ENCODE measurements at regions not wholly inside any gene's neighbourhood (a gene's known extent, or its start where the extent isn't known, plus 50 kb on each side); places are given as distances from the start of the nearest gene placed in this dataset.

DNA sequence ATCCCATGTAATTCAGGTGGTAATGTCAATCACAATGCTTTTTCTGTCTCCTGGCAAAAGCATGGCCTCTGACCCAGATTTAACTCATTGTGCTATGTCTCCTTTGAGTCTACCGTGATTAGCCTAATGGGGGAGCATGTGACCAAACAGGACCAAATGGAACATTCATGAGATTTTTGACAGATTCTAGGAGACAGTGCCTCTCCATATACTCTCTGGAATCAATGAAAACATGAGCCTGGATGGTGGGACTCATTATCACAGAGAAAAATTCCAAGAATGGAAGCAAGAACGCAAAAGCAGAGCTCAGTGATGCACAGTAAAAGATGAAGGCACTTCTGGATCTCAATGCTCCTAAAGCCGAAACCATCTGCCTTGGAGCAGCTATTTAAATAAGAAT, 307.9 kb upstream of the MON1B start:
- TF ChIP-seq, protein P1, sequence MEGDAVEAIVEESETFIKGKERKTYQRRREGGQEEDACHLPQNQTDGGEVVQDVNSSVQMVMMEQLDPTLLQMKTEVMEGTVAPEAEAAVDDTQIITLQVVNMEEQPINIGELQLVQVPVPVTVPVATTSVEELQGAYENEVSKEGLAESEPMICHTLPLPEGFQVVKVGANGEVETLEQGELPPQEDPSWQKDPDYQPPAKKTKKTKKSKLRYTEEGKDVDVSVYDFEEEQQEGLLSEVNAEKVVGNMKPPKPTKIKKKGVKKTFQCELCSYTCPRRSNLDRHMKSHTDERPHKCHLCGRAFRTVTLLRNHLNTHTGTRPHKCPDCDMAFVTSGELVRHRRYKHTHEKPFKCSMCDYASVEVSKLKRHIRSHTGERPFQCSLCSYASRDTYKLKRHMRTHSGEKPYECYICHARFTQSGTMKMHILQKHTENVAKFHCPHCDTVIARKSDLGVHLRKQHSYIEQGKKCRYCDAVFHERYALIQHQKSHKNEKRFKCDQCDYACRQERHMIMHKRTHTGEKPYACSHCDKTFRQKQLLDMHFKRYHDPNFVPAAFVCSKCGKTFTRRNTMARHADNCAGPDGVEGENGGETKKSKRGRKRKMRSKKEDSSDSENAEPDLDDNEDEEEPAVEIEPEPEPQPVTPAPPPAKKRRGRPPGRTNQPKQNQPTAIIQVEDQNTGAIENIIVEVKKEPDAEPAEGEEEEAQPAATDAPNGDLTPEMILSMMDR (IDR thresholded peaks at IDR 0.05; ENCODE audit: control insufficient read depth, extremely low read depth, insufficient read depth), result no peak
- no peak overlapping the region for H3K4me3 ChIP-seq (ENCODE audit: low read depth, low read length)
- DNase-seq (ENCODE audit: low read depth), result no peak

DNA sequence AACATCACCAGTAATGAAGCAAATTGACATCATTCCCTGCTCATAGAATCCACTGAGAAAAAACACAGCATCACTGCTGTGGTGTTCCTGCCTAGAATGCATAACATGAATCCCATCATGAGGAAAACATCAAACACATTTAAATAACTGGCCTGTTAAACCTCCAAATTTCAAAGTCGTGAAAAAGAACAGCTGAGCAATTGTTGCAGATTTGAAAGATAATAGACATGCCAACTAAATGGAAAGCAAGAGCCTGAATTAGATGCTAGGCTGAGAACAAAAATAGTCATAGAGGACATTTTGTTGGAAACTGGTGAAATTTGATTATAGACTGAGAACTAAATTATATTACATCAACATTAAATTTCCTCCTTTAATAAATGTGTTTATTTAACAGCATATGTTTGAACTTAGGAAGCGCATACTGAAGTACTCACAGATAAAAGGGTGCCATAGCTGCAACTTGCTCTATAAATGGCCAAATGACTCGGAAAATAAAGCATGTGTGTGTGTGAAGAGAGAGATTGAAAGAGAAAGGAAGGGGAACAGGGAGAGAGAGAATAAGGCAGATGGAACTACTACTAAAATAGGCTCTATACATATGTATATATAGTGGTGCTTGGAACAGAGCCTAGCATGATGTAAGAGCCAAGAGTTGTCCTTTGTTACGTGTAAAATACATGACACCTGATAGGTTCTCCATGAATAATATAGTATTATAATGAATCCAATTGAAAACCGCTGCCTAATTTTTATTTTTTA, 305.0 kb upstream of the MON1B start:
- no peak for DNase-seq (ENCODE audit: low read depth)
- no peak overlapping the region for H3K4me3 ChIP-seq (ENCODE audit: low read depth, low read length)
- TF ChIP-seq, protein P1 (IDR thresholded peaks at IDR 0.05; ENCODE audit: control insufficient read depth, extremely low read depth, insufficient read depth), result no peak

DNA sequence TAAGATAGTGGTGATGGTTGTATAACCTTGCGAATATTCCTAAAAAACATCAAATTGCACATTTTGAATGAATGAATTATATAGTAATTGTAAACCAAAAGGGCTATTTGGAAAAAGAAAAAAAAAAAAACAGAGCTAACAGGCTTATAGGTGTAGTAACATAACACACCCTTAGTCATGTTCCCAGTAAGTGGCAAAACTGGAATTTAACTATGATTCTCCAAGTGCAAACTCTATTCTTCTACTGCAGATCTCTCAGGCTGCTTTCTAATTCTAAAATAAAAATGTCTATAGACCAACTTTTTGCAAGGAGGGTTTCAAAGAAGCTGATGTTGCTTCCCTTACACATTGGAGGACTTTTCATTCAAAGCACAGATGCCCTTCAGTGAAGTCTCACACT, 293.2 kb upstream of the MON1B start:
- no peak for DNase-seq (ENCODE audit: low read depth)
- H3K4me3 ChIP-seq (ENCODE audit: low read depth, low read length), result no peak overlapping the region
- TF ChIP-seq, protein P1 (IDR thresholded peaks at IDR 0.05; ENCODE audit: control insufficient read depth, extremely low read depth, insufficient read depth), result no peak

DNA sequence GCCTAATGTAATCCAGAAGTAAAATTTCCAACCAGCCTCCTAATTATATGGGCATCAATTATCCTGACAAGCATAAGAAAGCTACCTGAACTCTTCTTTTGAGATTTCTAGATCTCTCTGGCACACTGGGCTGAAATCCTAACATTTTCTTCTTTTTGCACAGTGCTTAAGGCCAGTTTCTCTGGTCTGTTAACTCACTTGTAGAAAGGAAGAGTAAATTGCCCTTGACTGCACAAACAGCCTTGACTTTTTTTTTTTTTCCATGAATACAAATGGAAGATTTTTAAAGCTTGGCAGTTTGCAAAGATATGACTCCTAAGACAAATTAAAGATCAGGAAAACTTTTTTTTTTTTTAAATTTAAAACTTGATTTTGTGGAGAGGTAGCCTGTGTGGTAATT, 291.2 kb upstream of the MON1B start:
- no peak for DNase-seq (ENCODE audit: low read depth)
- TF ChIP-seq, protein P1 (IDR thresholded peaks at IDR 0.05; ENCODE audit: control insufficient read depth, extremely low read depth, insufficient read depth), result no peak
- H3K4me3 ChIP-seq (ENCODE audit: low read depth, low read length), result no peak overlapping the region

DNA sequence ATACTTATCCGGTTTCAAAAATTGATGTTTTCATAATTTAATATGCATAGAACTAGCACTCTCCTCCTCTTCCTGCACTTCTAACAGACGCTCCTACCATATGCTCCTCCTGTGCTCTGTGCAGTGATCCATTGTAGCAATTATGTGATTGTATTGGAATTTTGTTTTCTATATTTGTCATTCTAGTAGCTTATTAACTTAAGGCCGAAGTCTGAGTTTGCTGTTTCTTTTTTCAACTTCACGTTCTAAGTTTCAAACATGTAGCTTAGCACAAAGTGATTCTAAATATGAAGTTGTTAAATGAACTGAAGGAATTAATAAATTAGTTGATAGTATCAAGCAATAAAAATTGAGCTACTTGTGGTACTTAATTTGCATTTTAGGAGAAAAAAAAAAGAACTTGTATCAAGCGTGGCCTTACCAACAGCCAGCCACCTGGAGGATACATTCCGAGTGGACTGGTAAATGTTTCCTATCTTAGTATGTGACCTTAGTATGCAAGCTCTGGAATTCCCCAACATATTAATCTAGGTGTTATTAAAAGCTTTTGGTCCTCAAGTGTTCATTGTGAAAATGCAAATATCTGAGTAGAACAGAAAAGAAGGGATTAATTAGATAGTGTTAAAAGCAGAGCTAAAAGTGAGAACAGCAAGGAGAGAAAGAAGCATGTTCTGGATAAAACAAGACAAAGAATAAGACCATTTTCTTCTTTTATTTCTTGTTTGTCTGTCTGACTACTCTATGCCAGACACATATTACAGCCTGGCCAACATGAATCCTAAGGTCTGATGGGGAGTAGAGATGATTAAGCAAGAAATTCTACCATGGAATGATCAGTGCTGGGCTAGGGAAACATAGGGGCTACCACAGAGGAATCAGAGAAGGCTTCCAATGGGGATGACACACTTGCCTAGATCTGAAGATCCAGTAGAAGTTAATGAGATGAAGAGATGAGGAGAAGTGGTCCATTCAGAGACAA, 290.4 kb upstream of the MON1B start:
- DNase-seq (ENCODE audit: low read depth), result no peak
- H3K4me3 ChIP-seq (ENCODE audit: low read depth, low read length), result no peak overlapping the region
- TF ChIP-seq, protein P1 (IDR thresholded peaks at IDR 0.05; ENCODE audit: control insufficient read depth, extremely low read depth, insufficient read depth), result no peak

DNA sequence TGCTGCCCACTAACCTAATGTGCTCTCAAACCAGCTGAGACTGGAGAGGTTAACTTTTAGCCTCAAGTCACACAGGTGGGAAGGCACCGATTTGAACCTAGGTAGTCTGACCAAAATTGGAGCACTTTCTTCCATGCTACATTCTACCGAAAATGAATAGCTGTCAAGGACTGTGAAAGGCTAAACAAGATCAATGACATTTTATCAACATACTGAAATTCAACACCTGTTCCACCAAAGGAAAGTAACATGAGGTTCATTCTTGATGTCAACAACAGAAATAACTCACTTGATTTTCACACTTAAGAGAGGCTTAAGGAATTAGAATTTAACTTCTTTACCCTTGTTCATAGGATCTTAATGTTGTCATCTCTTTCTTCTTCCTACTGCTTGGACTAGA, 284.4 kb upstream of the MON1B start:
- DNase-seq (ENCODE audit: low read depth), result no peak
- H3K4me3 ChIP-seq (ENCODE audit: low read depth, low read length), result no peak overlapping the region
- TF ChIP-seq, protein P1 (IDR thresholded peaks at IDR 0.05; ENCODE audit: control insufficient read depth, extremely low read depth, insufficient read depth), result no peak
